ENCODE measurements at regions not wholly inside any gene's neighbourhood (a gene's known extent, or its start where the extent isn't known, plus 50 kb on each side); places are given as distances from the start of the nearest gene placed in this dataset.
"Not testable (repeated sequence)": the region's sequence is repeated elsewhere in the genome, so short reads cannot be mapped to it uniquely, and the experiment has no call there.

DNA sequence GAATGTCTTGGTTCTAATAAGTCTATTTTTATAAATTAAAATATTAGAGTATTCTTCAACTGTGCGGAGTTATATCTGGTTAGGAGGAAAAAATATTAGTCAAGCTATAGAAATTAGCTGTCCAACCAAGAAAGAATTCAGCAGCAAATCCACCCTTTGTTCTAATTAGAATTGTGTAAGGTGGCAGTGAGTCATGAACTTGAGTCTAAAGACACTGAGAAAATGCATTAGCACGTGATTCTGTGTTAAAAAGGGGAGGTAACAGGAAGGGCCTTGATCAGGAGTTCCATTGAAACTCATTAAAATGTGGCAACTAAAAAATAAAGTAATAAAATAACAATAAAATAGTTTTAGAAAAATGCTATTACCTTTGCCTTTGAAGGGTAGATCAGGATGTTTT lies 398.2 kb upstream of the RGS18 start:
- no peak for DNase-seq

DNA sequence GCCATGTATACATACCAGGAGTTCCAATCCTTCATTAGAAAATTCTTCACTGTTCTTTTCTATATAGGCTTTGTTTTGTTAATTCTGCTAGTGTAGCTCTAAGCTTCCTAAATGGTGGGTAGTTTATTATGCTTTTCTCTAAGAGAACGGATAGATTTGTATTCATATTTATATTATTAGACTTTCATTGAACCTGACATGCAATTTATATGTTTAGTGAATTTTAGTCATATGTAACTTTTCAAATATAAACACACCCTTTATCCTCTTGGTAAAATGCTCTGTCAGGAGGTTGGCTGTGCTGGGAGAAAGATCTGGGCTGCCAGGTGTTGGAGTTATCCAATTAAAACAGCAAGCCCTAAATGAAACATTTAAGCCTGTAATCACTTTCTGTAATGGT lies 369.7 kb upstream of the RGS18 start:
- no peak for DNase-seq

DNA sequence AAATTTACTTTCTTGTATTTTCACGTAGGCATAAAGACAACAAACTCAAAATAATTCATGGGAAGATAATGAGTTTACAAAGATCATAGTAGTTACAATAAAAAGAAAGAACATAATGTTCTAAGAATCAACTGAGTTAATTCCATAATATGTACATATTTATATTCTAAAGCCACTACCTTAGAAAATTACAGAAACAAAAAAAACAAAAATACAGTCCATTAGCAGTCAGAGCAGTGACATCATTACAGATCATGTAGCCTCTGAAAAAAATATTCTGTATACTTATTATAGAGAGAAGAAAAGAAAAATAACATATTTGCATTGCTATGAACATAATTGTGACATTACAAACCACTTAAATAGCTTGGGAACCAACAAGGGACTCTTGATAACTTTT lies 360.1 kb upstream of the RGS18 start:
- DNase-seq: no peak

DNA sequence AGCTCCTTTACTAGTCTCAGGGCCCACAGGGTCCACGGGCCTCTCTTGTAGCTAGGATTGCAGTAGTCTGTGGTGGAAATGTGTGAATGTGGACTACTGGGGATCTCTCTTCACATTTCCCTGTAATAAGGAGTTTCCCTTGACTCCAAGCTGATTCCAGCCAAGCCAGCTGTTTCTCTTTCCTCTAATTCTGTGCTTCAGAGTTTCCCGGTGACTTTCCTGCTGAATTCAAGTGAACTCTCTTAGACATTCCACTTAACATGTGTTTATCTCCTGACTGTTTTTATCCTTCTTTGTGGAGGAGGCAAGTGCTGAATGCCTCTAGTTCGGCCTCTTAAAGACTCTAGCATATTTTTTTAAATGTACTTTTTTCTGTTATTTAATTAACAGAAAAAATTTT lies 354.0 kb upstream of the RGS18 start:
- DNase-seq: peak; percentile 25

DNA sequence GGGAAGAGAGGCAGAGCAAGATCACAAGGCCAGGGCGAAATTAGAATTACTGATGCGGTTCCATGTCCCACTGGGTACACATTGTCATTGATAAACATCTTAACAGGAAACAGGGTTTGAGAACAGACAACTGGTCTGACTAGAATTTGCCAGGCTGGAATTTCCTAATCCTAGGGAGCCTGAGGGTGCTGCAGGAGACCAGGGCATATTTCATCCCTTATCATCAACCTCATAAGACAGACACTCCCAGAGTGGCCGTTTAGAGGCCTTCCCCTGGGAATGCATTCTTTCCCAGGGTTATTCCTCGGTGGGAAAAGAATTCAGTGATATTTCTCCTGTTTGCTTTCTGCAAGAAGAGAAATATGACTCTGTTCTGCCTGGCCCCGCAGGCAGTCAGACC lies 344.7 kb upstream of the RGS18 start:
- not testable (repeated sequence) for DNase-seq

DNA sequence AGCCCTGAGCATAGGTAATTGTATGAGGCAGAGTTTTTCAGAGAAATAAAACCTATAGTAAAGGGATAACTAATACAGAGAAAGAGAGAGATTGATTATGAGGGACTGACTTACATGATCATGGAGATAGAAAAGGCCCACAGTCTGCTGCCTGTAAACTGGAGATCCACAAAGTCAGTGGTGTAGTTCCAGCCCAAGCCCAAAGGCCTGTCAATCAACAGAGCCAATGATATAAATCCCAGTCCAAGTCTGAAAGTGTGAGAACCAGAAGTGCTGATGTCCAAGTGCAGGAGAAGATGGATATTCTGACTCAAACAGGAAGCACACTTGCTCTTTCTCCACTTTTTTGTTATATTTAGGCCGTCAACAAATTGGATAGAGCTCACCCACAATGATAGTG lies 340.1 kb upstream of the RGS18 start:
- no peak for DNase-seq

DNA sequence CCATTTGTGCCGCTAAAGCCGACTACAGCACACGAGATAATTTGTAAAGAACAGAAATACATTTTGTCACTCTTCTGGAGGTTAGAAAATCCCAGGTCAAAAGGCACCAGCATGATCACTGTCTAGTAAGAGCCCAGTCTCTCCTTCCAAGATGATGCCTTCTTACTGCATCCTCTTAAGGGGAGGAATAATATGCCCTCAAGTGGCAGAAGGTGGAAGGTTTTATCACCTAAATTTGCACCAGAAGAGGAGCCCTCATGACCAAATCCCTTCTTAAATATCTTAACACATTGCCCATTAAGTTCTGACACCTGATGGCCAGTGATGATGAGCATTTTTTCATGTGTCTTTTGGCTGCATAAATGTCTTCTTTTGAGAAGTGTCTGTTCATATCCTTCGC lies 326.7 kb upstream of the RGS18 start:
- DNase-seq: no peak

DNA sequence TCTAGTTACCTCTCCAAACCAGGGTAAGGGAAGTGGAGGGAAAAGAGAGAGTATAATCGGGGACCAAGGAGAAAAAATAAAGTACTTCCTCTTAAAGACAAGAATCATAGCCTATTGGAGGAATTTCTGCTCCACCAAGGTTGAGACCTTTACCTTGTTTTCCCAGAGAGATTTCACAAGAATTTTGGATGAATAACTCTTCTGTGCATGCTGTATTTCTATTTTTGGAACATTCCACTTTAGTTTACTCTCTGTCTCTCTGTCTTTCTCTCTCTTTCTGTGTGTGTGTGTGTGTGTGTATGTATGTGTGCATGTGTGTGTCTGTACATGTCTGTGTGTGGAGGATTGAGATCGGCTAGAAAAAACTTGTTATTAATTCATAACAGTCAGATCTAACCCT lies 318.4 kb upstream of the RGS18 start:
- DNase-seq: no peak

DNA sequence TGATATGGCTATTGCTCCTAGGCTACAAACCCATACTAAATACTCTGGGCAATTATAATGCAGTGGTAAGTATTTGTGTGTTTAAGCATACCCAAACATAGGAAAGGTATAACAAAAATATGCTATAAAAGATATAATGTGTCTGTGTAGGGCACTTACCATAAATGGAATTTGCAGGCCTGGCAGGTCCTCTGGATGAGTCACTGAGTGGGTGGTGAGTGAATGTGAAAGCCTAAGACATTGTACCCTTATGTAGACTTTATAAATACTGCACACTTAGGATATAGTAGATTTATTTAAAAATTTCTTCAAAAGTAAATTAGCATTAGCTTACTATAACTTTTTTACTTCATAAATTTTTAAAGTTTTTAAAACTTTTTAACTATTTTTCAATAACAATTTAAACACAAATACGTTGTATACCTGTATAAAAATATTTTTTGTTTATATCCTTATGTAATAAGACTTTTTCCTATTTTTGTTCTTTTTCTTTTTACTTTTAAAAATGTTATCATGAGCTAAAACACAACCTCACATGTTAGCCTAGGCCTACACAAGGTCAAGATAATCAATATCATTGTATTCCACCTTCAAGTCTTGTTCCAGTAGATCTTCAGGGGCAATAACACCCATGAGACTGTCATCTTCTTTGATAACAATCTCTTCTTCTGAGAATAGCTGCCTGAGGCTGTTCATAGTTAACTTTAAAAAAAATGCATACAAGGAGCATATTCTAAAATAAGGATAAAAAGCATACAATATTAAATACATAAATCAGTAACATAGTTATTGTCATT lies 306.3 kb upstream of the RGS18 start:
- DNase-seq: no peak

DNA sequence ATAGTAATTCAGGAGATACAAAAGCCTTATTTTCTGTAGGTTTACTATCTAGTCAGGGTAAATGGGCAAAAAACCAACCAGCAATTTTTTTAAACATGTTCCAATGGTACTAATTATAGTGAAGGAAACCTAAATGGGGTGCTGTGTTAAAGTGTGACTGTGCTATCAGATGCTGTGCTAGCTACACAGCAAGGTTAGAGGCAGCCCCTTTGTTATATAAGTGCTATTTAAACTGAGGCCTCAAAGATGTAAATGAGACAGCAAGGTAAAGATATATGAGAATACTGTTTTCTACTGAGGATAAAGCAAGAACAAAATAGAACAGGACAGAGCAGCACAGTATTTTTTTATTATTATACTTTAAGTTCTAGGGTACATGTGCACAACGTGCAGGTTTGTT lies 305.4 kb upstream of the RGS18 start:
- DNase-seq: no peak

DNA sequence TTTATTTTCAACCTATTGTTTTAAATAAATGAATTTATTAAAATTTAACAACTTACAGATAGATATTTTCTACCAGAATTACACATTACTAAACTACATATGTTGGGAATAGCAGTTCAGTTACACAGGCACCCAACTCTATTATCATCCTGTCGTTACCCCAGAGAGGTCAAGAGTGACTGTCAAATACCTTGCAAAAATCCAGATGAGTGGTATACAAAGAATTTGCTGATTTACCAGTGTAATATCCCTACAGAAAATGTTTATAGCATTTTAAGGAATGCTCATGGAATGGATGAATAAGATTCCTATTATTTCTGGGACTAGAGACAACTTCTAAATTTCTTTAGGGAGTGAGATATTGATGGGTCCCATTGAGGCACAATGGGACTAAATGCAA lies 300.7 kb upstream of the RGS18 start:
- no peak for DNase-seq

DNA sequence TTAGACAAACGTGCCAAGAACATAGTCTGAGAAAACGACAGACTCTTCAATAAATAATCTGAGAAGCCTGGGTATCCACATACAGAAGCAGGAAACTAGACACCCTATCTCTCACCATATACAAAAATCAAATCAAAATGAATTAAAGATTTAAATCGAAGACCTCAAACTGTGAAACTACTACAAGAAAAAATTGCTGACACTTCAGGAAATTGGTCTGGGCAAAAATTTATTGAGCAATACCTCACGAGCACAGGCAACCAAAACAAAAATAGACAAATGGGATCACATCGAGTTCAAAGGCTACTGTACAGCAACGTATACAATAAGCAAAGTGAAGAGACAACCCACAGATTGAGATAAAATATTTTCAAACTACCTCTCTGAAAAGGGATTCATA lies 292.8 kb upstream of the RGS18 start:
- DNase-seq: no peak

DNA sequence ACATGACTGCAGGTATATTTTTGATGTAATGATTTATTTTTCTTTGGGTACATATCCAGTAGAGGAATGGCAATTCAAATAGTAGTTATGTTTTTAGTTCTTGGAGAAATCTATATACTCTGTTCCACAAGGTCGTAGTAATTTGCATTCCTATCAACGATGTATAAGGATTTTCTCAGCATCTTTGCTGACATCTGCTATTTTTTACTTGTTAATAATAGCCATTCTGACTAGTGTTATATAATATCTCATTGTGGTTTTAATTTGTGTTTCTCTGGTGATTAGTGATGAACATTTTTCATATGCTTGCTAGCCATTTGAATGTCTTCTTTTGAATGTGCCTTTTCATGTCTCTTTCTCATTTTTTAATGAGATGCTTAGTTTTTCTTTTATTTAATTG lies 292.1 kb upstream of the RGS18 start:
- no peak for DNase-seq

DNA sequence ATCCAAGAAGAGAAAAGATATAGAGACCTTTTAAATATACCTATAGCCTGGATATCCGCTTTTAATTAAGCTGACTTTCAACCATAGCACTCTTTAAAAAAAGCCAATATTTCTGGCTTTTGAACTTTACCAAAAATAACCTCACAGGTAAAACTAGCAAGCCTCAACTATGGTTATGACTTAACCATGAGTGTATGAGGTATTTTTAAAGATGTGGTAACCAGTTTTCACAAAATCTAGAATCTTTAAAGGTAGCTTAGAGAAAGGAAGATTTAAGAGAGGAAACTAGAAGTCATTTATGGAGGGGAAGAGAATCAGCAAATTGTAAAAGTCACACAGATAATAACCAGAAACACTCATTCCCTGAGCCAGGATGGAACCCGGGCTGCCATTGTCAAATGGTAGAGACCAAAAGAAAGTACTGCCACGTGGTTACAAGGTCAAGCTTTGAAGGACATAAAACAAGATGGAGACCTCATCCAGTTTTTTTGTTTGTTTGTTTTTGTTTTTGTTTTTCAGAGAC lies 288.4 kb upstream of the RGS18 start:
- no peak for DNase-seq

DNA sequence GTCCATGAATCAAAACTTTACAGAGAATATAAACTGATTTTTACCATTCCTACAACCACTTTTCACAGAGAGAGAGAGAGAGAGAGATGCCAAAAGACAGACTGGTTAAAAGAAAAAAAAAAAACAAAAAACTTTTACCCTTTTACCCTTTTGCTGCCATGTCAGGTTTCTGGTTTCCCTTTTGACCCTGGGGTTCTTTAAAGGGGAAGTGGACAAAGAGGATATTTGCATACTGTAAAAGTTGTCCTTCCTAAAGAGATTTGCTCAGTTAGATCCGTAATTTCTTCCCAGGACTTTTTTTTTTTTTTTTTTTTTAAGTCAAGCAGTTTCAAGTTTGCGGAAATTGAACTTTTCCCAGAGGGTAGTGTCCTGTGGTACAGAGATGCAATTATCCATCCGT lies 287.8 kb upstream of the RGS18 start:
- DNase-seq: no peak

DNA sequence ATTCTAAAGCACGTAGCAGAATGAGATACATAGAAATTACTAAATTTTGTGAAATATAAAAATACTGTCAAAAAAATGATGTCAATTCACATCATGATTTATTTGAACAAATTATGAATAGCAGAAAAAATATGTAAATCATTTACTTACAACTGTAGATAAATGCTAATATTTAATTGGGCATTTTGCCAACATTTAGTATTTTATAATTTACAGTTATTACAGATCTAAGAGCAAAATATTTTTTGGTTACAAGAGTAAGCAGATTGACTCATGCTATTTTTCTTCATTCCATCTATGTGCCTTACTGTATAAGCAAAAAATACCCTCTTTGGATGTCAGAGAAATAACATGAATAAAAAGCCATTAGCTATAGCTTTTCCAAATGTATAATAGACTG lies 282.3 kb upstream of the RGS18 start:
- no peak for DNase-seq

DNA sequence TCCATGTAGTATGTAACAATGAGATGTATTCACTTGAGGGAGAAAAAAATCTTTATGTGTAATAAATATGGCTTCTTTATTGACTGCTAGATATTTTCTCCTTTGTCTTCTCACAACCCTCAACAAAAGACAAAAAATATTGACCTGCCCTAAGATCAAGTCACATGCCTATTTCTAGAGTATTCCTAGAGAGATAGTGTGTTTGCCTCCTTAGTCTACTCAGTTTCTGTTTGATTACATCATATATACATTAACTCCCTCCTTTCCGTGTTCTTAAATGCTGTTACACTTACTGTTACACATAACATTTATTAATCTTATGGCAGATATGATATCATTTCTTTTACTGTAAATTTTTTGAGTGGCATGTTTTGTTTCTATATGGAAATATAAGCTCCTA lies 281.6 kb upstream of the RGS18 start:
- DNase-seq: no peak

DNA sequence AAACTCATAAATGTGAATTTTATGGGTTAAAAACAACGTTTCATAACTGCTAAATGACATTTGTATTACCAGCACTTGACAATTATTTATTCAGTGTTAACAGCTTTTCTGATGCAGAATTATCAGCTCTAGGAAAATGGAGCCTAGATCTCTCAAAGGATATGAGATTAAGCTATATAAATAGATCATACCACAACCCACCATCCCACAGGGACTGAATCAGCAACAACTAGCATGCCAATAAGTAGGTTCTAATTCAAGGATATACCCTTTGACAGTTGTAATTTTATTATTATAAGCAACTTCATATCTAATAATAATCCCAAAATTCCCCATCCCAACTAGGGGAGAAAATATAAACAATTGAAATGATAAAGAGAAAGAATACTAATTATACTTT lies 275.4 kb upstream of the RGS18 start:
- no peak for DNase-seq

DNA sequence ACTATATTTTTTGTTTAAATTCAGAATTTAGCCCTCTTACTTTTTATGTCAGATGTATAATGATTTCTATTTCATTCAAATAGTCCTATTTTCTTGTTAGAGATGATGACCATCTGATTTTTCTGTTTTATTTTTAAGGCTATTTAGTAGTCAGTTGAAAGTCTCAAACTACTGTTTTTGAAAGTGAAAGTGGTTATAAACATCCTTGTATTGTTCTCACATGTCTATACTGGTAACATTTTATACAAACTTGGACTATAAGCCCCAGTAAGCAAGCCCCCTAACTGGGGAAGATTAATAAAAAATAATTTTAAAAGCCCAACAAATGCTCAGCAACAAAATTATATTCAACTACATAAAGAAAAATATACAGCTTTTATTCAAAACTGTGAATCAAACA lies 271.3 kb upstream of the RGS18 start:
- no peak for DNase-seq

DNA sequence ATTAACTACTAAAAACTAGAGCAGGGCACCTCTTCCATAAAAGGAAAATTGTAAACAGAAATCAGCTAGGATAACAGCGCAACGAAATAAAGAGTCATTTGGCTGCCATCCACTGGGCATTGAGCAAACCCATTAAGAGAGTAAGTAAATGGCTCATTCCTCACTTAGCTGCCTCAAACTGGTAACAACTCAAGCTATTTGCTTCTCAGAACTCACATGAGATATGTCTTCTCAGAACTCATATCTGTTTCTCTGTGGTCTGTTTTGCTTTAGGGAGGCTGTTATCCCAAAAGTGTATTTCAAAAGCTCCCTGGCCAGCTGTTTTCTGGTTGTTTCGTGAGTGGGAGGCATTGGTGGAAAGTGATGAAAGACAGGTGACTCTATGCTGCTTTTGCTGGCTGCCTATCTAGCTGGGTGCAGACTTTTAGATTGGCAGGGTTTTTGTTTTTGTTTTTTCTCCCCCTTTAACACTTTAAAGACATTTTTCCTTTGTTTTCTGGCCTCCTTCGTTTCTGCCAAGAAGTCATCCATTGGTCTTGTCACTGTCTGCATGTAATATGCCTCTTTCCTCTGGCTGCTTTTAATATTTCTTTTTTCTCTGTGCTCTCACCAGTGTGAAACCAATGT lies 269.2 kb upstream of the RGS18 start:
- no peak for DNase-seq

DNA sequence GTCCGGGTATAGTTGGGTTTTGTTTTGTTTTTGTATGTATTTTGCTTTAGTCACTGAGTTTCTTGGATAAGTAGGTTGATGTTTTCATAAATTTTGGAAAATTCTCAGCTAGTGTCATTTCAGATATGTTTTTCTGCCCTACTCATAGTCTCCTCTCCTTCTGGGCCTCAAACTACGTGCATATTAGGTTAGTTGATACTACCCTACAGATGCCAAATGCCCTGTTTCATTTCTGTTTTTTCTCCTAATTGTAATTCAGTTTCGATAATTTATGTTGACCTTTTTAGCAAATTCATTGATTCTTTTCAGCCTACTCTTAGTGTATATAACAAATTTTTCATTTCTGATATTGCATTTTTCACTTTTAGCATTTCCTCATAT lies 268.6 kb upstream of the RGS18 start:
- no peak for DNase-seq

DNA sequence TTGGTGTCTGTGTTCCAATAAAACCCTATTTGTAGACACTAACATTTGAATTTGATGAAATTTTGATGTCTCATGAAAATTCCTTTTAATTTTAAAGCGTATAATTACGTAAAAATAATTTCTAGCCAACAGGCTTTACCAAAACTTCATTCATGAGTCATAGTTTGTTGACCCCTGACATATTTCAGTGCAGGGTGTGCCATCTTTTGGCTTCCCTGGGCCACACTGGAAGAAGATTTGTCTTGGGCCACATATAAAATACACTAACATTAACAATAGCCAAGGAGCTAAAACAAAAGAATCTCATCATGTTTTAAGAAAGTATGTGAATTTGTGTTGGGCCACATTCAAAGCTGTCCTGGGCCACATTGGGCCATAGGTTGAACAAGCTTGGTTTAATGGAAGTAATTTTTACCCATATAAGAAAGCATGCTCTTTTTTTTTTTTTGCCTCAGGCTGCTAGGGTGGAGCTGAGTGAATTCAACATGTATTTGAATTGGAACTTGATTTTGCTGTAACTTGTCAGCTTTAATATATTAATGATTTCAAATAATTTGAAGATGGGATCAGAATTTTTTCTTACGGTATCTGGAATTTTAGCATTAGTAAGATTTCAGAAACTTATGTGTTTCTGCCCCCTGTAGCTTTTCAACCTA lies 267.7 kb upstream of the RGS18 start:
- DNase-seq: no peak

DNA sequence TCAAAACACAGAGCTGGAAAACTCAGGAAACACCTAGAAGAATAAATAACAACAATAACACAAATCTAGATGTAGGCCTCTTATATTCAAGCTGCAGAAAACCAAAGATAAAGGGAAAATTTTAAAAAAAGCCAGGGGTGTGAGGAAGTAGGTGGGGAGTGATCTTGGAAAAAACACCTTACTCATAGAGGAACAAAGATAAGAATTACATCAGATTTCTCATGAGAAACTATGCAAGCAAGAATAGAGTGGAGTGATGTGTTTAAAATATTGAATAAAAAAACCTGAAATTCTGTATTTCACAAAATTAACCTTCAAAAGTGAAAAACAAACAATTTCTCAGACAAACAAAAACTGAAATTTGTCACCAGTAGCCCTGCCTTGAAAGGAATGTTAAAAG lies 265.5 kb upstream of the RGS18 start:
- no peak for DNase-seq

Measured in muscle of arm (tissue), 1 donor.